Fibroblast of lung (primary cell): ENCODE measurements at regions not wholly inside any gene's neighbourhood (a gene's known extent, or its start where the extent isn't known, plus 50 kb on each side); places are given as distances from the start of the nearest gene placed in this dataset.

Experiments used
- DNase-seq, 2 donors: peaks; one replicate each; pipeline versions ENCODE4 v3.0.0 to v3.0.0-alpha.2; 2010; ENCODE audit warnings: low read depth in 2 of 2
- H2AFZ ChIP-seq: 2 replicates; pipeline ENCODE4 v1.5.1; 2012; ENCODE audit warnings: low read length, control low read depth, inconsistent platforms
- H3K27ac ChIP-seq: 2 replicates; pipeline ENCODE4 v1.5.1; 2011; ENCODE audit warnings: low read length, control low read depth; ENCODE audit not compliant: insufficient read depth
- H3K27me3 ChIP-seq: 2 replicates; pipeline ENCODE4 v1.5.1; 2011; ENCODE audit warnings: mild to moderate bottlenecking, low read length; ENCODE audit not compliant: control insufficient read depth, insufficient read depth
- H3K36me3 ChIP-seq: 2 replicates; pipeline ENCODE4 v1.5.1; 2011; ENCODE audit warnings: low read length; ENCODE audit not compliant: control insufficient read depth, insufficient read depth
- H3K4me1 ChIP-seq: 2 replicates; pipeline ENCODE4 v1.5.1; 2011; ENCODE audit warnings: low read length; ENCODE audit not compliant: control insufficient read depth, insufficient read depth; ENCODE audit errors: extremely low read depth
- H3K4me2 ChIP-seq: 2 replicates; pipeline ENCODE4 v1.5.1; 2011; ENCODE audit warnings: low read length, control low read depth; ENCODE audit not compliant: insufficient read depth; ENCODE audit errors: extremely low read depth
- H3K4me3 ChIP-seq, 4 experiments: fragments of 200-600 bp in 1 of 4; sonication (generic) in 1 of 4; replicated peaks in 1 of 4; 2 replicates each; pipeline ENCODE4 v1.5.1; 2011 to 2016; ENCODE audit warnings: low read length in 4 of 4, low read depth in 3 of 4, mild to moderate bottlenecking in 3 of 4, control low read depth in 2 of 4, inconsistent platforms in 1 of 4, mixed read lengths in 1 of 4; ENCODE audit not compliant: insufficient read depth in 1 of 4; ENCODE audit errors: control extremely low read depth in 1 of 4
- H3K79me2 ChIP-seq: 2 replicates; pipeline ENCODE4 v1.5.1; 2012; ENCODE audit warnings: mild to moderate bottlenecking, low read length, inconsistent platforms; ENCODE audit not compliant: control insufficient read depth, insufficient read depth
- H3K9ac ChIP-seq: 2 replicates; pipeline ENCODE4 v1.5.1; 2011; ENCODE audit warnings: mild to moderate bottlenecking, low read length, control low read depth; ENCODE audit not compliant: insufficient read depth
- H3K9me3 ChIP-seq: 2 replicates; pipeline ENCODE4 v1.5.1; 2012; ENCODE audit warnings: low read depth, low read length; ENCODE audit not compliant: control insufficient read depth, insufficient read depth
- H4K20me1 ChIP-seq: 2 replicates; pipeline ENCODE4 v1.5.1; 2011; ENCODE audit warnings: low read length; ENCODE audit not compliant: control insufficient read depth, insufficient read depth; ENCODE audit errors: extremely low read depth
- CTCF ChIP-seq, 2 donors: IDR thresholded peaks in 1 of 2; conservative IDR thresholded peaks in 1 of 2; 1 replicate in 1 of 2; 2 replicates in 1 of 2; pipeline ENCODE4 v1.5.1; 2011 to 2012; ENCODE audit warnings: low read length in 2 of 2, control low read depth in 1 of 2, inconsistent platforms in 1 of 2, low read depth in 1 of 2, mild to moderate bottlenecking in 1 of 2
- EZH2 ChIP-seq: IDR thresholded peaks from 2 replicates; pipeline ENCODE4 v1.5.1; 2012; ENCODE audit warnings: low read length, control low read depth, mild to moderate bottlenecking; ENCODE audit errors: missing control alignments

- Histone ChIP-seq H3K4me2 (no peak overlapping the region), H3K4me1 (no peaks in the 10 kb centered on the region), H4K20me1 (no peaks in the 10 kb centered on the region), H3K9ac (no peak overlapping the region), H3K27ac (no peak overlapping the region), H3K36me3 (no peaks in the 10 kb centered on the region), H3K9me3 (no peaks in the 10 kb centered on the region), H3K27me3 (no peaks in the 10 kb centered on the region), H3K79me2 (no peaks in the 10 kb centered on the region), H2AFZ (no peak overlapping the region), H3K4me3 (no peak overlapping the region)
- TF ChIP-seq CTCF (conservative IDR thresholded peaks at IDR 0.05 in 1 of 2, IDR thresholded peaks at IDR 0.05 in 1 of 2; ENCODE audit: low read depth in 1 of 2, low read length in 2 of 2) (no peak), EZH2 (no peak)
- DNase-seq, result no peak
Measured at GRCh38 chr1:199101635-199102034, 462.8 kb downstream of the PTPRC start.

- TF ChIP-seq CTCF (conservative IDR thresholded peaks at IDR 0.05 in 1 of 2, IDR thresholded peaks at IDR 0.05 in 1 of 2; ENCODE audit: low read depth in 1 of 2, low read length in 2 of 2), result no peak
- Histone ChIP-seq H2AFZ (no peak overlapping the region), H3K9ac (no peak overlapping the region), H3K27me3 (no peaks in the 10 kb centered on the region), H3K4me1 (no peaks in the 10 kb centered on the region), H3K79me2 (no peaks in the 10 kb centered on the region), H3K4me2 (no peak overlapping the region), H3K4me3 (no peak overlapping the region), H3K27ac (no peak overlapping the region), H3K36me3 (no peaks in the 10 kb centered on the region), H4K20me1 (no peaks in the 10 kb centered on the region), H3K9me3 (no peaks in the 10 kb centered on the region)
- DNase-seq, result no peak
Measured at GRCh38 chr1:199102239-199102638, 463.4 kb downstream of the PTPRC start.

GRCh38 chr1:199109160-199109559, 470.3 kb downstream of the PTPRC start:
- Histone ChIP-seq H4K20me1 (no peaks in the 10 kb centered on the region), H3K36me3 (no peaks in the 10 kb centered on the region), H2AFZ (no peak overlapping the region), H3K4me1 (no peaks in the 10 kb centered on the region), H3K4me3 (no peak overlapping the region), H3K27ac (no peak overlapping the region), H3K79me2 (no peaks in the 10 kb centered on the region), H3K9me3 (no peaks in the 10 kb centered on the region), H3K27me3 (no peaks in the 10 kb centered on the region), H3K4me2 (no peak overlapping the region), H3K9ac (no peak overlapping the region)
- DNase-seq, result no peak
- TF ChIP-seq CTCF (conservative IDR thresholded peaks at IDR 0.05 in 1 of 2, IDR thresholded peaks at IDR 0.05 in 1 of 2; ENCODE audit: low read depth in 1 of 2, low read length in 2 of 2) (no peak), EZH2 (no peak)
